GM04504 (cell line): ENCODE measurements at regions not wholly inside any gene's neighbourhood (a gene's known extent, or its start where the extent isn't known, plus 50 kb on each side); places are given as distances from the start of the nearest gene placed in this dataset.

ENCODE experiments used
- DNase-seq: peaks from one replicate; pipeline ENCODE4 v3.0.0-alpha.2; 2012; ENCODE audit warnings: low read depth

DNA sequence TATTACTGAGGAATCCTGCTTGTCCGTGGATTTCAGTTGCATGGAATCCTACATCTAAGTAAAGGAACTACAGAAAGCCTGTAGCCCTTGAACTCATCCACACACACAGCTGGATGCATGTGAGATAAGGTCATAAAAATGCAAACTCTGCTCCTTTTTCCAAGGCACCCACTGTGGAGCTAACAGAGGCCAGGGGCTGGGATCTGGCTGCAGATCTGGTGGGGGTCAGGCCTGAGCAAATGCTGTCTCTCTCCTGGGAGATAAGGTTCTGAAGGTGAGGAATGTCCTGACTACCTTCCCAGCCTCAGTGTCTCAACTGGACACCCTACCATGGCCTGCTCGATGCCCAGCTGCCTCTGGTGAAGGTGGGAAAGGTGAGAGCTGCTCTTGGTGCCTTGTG is 321.5 kb downstream of the LRFN2 start:
- DNase-seq: no peak

DNA sequence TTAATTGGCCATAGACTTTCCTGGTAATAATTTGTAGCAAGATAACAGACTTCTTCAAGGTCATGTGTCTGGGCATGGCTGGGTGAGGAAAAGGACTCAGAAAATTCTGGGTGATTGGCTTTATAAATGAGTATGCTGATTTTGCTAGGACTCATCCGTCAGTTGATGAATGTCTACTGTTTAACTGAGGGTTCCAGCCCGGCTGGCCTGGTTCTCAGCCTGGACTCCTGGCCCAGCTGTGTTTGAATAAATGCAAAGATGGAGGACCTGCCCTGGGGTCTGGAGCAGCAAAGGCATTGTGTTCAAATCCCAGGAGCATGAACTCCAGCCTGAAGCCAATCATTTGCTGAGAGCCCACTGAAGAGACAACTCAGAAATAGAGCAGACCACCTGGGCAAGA is 323.2 kb downstream of the LRFN2 start:
- DNase-seq: no peak

DNA sequence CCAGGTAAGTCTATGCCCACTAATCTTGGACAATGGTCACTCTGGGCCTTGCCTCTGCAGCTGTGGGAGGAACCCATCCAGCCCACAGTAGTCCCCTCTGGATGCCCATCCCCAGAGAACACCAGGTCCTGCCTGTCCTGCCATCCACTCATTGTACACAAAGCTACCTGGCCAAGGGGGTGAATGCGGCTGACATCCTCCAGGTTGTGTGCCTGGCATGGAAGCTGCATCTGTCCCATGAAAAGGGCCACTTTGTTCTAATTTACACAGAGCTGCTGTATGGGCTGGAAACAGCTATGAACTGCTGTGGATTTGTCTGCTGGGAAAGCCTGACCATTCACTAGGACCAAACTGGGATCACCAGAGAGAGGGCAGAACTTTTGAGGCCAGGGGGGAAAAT is 324.8 kb downstream of the LRFN2 start:
- DNase-seq: no peak

DNA sequence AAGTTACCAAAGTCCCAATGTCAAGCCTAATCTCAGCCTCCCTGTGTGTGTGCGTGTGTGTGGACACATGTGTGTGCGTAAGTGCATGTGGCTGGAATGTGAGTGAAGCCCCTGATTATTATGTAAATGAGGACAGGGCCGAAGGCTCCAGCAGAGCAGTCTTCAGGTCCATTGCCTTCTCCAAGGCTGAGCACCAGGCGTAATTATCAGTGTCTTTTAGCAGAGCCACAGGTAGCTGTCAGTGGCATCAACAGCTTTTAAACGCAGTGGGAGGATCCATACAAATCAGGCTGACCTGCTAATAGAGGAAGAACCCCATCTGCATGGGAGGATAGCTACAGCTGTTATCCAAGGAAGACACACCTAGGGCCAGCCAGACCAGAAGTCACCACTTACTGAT is 324.3 kb upstream of the MOCS1 start:
- DNase-seq: no peak

DNA sequence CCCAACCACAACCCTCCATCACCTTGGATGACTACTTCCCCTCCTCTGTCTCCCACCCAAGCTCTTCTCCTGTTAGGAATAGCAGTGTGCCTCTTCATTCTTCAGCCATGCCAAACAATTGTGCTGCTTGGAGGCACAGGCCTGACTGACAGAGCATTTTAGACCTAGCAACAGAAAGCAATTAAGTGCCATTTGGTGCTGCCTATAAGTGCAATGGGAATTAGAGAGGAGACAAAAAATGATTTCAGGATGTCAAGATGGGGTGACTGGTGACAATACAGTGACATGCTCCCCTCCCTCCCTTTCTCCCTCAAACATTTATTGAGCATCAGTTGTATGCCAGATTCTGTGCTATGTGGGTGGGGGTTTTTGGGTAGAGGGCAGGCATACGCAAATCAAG is 322.6 kb upstream of the MOCS1 start:
- DNase-seq: no peak

DNA sequence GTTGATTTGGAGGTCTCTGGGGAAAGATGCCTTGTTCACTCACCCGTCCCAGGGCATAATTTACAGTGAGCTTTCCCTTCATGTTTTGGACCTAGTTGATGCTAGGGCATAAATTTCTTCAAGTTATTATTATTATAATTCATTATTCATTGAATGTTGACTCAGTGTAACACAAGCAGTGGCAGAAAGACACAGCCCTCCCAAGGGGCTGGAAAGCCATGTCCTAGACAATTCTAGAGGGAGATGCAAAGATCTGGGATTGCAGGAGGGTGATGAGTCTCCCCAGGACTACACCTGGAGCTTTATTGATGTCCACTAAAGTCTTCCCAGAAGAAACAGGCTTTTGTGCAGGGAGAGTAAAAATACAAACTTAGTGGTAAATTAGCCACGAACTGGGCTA is 322.0 kb upstream of the MOCS1 start:
- no peak for DNase-seq

DNA sequence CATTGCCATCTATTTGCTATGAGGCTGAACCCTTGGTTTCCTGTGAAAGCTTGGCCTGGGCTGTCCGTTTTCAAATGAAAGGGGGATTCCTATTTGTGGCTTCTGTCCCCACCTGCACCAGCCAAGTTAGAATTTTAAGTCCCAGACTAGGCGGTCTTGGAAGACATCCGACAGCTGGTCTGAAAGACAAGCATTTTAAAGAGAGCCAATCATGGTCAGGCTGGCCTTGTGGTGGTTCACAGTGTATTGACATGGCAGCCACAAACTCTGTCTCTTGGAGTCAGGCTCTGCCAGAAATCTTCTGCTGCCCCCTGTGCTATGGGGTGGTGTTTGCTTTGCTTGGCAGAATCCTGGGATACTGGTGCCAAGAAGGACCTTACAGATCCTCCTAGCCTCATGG is 319.2 kb upstream of the MOCS1 start:
- DNase-seq: no peak

DNA sequence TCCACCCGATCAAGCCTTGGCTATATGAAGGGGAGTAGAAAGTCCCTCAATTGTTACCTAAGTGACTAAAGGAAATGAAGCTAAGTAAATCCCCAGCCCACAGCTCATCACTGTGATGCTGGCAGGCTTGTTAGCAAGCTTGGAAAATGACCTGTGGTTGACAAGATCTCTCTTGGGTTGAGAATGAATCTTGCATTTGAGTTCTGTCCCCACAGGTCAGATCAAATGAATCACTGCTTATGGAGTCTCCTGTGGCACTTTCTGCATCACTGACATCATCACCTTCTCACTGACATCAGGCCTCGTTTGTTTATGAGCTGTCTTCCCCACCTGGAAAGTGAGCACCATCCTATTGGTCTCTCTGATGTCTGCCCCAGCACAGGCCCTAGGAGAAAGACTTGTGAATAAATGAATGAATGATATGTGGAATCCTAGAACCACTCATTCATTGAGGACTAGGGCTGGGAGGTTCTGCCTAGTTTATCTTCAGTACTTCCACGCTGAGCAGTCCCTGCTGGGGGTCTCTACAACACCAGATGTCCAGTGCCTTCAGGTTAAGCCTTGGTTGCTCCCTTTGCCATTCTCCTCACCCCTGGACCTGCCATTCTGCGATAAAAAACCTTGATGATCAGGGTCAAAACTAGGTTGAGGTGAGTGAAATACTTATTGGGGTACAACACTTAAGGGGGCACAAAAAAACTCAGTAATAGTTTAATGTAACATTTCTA is 318.4 kb upstream of the MOCS1 start:
- DNase-seq: no peak

DNA sequence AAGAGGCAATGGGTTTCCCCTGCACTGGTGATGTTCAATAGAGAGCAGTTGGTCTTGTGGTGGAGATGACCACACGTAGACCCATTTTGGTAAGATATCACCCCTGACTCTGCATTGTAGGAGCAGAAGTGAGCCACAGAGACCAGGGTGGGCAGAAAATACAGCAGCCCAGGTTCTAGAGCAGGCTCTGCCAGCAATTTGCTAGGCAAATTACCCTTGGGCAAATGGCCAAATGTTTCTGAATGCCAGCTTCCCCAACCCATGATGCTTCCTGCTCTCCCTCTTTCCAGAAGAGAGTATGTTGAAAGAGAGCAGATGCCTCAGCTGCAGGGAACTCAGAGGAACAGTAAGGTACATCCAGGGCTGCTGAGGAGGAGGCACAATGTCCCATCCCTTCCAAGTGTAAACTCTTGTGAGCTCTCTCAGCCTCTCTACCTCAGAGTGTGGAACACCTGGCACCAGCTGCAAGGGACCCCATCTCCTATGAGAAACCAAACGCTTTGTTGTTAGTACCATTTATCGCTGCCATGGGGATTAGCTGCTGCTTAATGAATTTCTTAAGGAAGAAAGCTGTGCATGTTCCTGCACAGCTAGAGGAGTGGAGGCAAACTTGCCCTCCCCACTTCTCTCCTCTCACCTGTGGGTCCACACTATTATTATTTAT is 317.5 kb upstream of the MOCS1 start:
- DNase-seq: no peak

DNA sequence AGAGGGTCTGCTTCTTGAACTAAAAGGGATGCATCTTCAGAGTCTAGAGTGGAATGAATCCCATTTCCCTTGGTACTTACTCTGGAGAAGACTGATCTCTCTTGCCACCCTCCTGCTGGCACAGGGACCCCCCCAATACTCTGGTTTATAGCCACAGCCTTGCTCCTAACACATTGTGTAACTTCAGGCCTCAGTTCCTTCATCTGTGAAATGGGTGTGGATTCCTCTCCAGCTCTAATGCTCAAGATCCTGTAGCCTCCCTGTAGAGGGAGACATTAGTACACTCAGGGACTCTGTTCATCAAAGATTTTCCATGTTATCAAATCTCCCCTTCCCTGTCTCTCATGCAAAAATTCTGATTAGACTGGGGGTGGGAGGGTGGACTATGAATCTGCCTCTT is 315.7 kb upstream of the MOCS1 start:
- DNase-seq: no peak

DNA sequence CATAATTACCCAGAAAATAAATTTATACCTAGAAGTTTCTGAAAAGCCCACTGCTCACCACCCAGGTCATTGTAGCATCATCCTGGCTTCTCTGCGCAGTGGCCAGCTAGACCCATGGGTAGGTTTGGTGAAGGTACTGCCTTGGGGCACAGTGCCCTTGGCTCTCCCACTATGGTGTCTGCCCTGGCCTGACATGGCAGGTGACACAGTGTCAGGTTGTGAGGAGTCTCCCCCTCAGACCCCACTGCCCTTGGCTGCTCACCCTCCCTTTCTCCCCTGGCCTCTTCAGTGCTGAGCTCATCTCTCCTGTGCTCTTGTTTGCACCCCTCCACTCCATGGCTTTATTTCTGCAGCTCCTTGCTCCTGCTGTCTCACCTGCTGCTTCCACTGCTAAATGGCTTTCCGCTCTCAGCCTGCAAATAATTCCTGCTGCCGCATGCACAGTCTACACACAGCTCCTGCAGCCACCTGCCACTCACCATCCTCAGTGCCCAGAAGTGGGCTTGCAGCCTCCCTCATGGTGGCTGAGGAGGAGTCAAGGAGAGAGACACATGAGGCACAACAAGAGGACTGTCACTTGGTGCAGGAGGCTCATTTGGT is 313.4 kb upstream of the MOCS1 start:
- DNase-seq: no peak

DNA sequence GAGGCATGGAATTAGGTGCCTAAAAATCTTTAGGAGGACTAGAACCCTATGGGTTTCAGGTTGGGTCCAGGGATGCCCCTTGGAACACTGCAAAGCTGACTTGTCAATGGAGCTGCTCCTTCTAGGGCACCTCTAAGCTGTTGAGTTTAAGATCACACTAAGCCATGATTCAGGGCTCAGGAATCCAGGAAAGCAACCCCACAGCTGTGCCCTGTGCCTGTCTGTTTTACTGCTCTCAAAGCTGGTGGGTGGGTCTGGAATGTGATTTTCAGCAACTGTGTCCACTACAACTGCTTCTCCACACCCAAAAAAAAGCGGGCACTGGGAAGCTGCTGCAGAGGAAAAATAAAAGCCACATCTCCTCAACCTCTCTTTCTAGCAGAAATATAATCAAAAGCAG is 310.4 kb upstream of the MOCS1 start:
- no peak for DNase-seq

DNA sequence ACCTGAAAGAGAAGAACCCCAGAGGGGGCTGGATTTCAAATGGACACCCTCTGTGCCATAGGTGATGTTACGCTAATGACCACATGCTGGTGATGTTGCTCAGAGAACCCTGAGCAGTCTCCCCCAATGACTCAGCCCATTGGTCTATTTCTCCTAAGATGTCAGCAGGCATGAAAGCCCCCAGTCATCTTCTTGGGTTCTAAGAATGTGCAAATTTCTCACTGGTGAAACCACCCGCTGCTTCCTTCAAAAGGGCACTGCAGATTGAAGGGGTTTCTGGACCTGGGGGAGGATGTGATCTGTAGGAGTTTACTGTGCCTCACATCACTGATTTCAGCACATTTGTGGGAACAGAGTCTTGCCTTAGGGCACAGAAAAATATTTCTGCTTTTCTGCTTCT is 298.4 kb upstream of the MOCS1 start:
- no peak for DNase-seq

DNA sequence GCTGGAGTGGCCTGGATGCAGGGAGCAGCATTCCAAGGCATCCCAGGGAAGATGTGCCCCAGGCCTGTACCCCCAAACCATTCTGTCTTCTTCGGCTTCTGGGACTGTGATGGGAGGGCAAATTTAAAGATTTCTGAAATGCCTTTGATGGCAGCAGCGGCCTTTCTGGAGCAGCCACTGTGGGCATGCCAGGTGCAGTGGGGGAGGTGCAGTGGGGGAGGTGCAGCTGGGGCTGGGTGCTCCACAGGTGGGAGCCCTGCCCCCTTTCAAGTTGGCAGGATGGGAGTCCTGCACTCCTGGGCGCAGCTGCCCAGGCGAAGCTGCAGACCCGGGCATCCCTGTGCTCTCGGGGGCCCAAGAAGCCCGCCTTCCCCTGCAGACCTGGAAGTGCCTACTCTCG is 293.5 kb upstream of the MOCS1 start:
- no peak for DNase-seq

DNA sequence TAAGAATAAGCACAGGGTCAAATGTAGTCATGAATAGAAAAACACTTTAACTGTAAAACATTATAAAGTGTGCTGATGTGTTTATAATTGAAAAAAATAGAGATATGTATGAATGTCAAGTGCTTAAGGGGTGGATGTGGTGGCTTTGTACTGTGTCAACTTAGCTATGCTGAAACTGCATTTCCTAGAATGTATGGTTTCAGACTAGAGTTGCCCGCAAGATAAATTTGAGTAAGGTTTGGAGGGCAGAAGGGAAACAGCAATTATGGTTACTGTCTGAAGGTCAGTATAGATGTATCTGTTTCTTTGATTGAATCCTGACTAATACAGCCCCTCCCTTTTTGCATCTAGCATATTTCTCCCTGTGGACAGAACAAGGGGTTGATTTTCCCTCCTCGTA is 288.1 kb upstream of the MOCS1 start:
- DNase-seq: no peak

DNA sequence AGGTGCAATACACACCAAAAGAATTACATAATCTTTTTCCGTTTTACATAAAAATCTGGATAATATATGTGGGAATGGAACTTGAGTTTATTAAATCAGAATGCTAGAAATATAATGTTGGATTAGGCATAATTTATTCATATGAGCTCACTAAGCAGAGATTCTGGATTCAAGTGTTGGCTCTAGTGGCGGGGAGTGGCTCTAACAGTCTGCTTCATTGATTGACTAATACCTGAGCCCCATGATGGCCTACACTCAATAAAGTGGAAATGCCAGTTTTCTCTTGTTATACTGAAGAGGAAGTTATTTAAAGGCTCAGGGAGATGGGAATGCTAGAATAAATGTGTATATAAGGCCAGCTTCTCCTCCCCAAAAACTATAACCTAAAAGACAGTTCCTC is 285.5 kb upstream of the MOCS1 start:
- no peak for DNase-seq

DNA sequence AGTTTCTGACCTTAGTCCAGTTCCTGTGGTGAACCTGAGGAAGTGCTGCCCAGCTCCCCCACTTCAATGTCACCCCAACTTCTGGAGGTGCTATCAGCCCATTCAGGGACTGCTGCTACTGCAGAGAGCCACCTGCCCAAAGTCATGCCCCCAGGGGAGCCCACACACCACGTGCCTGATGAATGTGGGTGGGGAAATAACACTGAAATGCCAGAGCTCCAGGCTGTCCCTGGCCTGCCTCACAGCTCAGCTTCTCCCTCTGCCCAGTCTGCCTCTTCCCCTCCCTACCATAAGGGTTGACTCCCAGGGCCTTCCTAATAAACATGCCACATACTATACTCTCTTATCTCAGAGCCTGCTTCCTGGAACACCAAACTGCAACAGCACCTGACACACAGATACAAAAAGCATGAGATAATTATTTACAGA is 276.4 kb upstream of the MOCS1 start:
- DNase-seq: no peak

DNA sequence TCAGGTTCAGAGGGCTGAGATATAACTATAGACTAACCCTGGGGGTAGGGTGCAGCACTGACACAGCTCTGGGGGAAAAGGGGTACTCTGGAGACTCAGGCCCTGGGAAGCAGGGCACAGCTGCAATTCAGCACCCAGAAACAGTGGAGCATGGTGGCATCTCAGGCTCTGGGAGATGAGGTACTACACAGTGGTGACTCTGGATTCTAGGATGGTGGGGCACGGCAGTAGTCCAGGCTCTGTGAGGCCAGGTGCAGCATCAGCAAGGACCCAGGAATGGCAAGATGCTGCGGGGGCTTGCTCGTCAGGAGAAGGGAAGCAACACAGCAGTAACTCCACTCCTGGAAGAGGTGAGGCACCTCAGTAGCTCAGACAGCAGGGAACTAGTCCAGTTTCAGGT is 271.5 kb upstream of the MOCS1 start:
- no peak for DNase-seq

DNA sequence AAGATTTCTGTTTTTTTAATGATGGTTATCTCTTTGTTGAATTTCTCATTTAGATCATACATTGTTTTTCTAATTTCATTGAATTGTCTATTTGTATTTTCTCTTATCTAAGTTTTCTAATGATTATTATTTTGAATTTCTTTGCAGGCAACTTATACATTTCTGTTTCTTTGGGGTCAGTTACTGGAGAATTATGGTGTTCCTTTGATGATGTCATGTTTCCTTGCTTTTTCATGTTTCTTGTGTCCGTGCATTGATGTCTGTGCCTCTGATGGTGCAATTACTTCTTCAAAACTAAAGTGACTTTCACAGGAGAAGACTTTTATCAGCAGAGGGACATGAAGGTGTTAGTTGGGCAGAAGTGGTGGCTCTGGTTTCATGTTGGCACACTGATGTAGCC is 270.7 kb upstream of the MOCS1 start:
- no peak for DNase-seq

DNA sequence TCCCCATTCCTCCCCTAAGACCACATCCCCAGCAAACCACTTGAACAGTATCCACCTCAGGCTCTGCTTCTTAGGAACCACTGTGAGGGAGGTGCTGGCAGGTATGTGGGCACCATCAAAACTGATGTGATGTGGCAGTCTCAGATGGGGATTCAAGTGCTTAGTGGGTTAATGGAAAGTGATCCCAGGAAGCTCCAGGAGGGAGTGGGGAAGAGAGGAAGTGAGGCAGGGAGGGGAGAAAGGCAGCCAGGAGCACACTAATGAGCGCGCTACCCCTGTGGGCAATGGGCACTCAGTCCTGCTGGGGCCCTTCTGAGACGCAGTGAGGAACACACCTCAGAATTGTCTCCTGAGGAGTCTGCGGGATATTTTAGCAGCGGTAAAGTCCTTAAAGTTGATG is 263.1 kb upstream of the MOCS1 start:
- DNase-seq: no peak

DNA sequence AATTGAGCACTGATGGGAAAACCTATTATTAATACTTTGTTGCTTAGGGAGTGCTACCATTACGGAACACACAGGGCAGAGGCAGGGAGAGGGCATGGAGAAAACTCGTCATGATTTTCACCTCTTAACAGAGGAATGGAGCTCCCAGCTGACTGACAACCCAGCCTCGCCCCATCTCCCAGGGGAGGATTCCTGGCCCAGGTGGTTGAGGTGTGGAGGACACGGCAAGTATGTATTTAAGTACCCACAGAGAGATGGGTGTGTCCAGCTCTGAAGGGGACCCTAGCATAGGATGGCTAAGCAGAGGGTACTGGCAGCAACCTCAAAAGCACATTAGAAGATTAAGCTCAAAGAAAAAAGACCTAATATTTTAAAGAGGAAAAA is 261.9 kb upstream of the MOCS1 start:
- DNase-seq: no peak

DNA sequence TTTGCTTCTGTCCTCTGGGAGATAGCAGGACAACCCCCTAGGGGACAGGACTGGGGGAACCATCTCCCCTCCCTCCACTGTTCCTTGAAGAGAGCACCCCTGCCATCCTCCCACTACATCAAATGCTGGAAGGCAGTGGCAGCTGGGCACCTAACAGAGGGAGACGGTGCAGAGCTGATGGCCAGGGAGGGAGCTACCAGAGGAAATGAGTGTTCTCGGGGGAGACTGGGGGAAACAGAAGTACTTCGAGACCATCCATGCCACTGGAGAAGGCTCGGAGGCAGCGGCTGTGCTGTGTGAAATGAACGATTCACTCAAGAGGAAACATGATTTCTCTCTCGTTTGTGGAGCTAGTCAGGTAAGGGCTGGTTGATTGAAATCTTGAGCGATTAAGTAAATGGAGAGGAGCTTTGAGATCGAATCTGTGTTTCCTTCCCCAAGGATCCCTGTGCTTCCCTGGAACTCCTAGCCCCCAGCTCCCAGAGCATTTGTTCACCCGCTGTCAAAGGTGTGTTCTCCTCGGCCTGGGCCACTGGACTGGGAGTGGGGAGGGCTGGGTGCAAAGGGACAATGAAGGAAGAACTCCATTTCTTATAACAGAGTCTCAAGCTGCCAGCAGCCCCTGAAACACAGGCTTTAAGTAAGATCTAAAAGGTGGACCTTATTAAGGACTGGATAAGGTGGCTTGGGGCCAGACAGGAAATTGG is 261.3 kb upstream of the MOCS1 start:
- DNase-seq: no peak
